A549 (cell line): ENCODE measurements at regions not wholly inside any gene's neighbourhood (a gene's known extent, or its start where the extent isn't known, plus 50 kb on each side); places are given as distances from the start of the nearest gene placed in this dataset.

Experiments
- BCL3 ChIP-seq: fragments of >200 bp; sonication (Bioruptor Twin); formaldehyde crosslinking; IDR thresholded peaks from 3 replicates; pipeline ENCODE4 v1.6.1; 2016
- CTCF ChIP-seq: fragments of >200 bp; sonication (Bioruptor Twin); formaldehyde crosslinking; IDR thresholded peaks from 3 replicates; pipeline ENCODE4 v1.5.1; 2016
- EP300 ChIP-seq, 2 experiments: fragments of >200 bp; sonication (Bioruptor Twin); formaldehyde crosslinking; IDR thresholded peaks; 2 replicates in 1 of 2; 3 replicates in 1 of 2; pipeline ENCODE4 v1.6.1; 2016 to 2017
- GATA3 ChIP-seq: IDR thresholded peaks from 2 replicates; pipeline ENCODE4 v1.6.1; 2012; ENCODE audit warnings: borderline replicate concordance
- NPAS2 ChIP-seq: fragments of 250-450 bp; sonication (Bioruptor Pico); IDR thresholded peaks from 2 replicates; pipeline ENCODE4 v1.8.0; 2022; ENCODE audit warnings: mild to moderate bottlenecking, moderate library complexity, borderline replicate concordance
- POLR2A ChIP-seq: IDR thresholded peaks from 2 replicates; pipeline ENCODE4 v1.6.1; 2012; ENCODE audit warnings: mild to moderate bottlenecking, low read length
- REST ChIP-seq: fragments of 200-600 bp; sonication (generic); IDR thresholded peaks from 2 replicates; pipeline ENCODE4 v1.6.1; 2016; ENCODE audit warnings: antibody characterized with exemption, mild to moderate bottlenecking, moderate library complexity

- TF ChIP-seq CTCF (no peak), REST (no peak), BCL3 (no peak), EP300 (IDR thresholded peaks at IDR 0.05) (no peak), POLR2A (no peak), GATA3 (no peak), NPAS2 (CRISPR knock-in tag) (no peak)
Observed at GRCh38 chr2:19471491-19471890, 113.1 kb upstream of the OSR1 start.
